ENCODE measurements at regions not wholly inside any gene's neighbourhood (a gene's known extent, or its start where the extent isn't known, plus 50 kb on each side); places are given as distances from the start of the nearest gene placed in this dataset.

DNA sequence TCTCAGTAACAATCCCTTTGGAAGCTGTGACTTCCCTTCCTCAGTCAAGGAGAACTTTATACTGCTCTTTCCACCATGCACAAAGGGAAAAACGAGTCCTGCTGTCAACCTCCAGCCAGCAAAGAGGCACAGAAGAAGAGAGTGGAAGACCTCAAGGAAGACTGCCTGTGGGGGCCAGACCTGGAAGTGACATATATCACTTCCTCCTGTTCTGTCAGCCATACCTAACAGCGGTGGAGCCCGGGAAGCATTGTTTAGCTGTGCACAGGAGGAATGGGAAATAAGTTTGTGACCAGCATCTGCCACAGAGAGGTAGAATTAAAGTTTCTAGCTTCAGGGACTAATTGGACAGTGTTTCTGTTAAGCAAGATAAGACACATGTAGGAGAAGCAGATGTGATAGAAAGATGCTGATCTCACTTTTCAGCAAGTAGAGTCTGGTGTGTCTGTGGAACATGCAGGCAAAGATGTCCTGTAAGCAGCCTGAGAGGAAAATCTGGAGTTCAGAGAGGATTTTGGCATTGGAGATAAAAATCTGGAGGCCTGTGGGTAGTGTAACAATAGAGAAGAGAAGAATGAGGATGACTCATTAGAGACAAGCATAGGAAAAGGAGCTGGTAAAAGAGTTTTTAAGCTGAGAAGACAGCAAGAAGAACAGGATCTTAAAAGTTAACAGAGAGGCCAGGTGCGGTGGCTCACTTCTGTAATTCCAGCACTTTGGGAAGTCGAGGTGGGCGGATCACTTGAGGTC lies 141.6 kb upstream of the CPSF6 start:
- Histone ChIP-seq H3K4me3 (ENCODE audit: low read depth, low read length, poor library complexity, severe bottlenecking) (no peak overlapping the region), H2AFZ (ENCODE audit: low read length) (no peak overlapping the region; the same call in 1 of the 2 replicates), H3K4me2 (ENCODE audit: low read length) (no peak overlapping the region), H3K36me3 (ENCODE audit: insufficient read depth, low read length) (no peaks in the 10 kb centered on the region), H3K9me2 (ENCODE audit: insufficient read depth, low read length) (no peaks in the 10 kb centered on the region), H3K27ac (ENCODE audit: low read depth, low read length, poor library complexity, severe bottlenecking) (no peak overlapping the region), H3K9me3 (ENCODE audit: low read length) (no peaks in the 10 kb centered on the region), H4K20me1 (ENCODE audit: insufficient read depth, low read length) (no peaks in the 10 kb centered on the region), H3K79me2 (ENCODE audit: insufficient read depth, low read depth, low read length) (no peaks in the 10 kb centered on the region), H3K4me1 (ENCODE audit: insufficient read depth, low read length, poor library complexity, severe bottlenecking) (peaks cover 7% of the 10 kb centered on the region)
- ChIA-PET POLR2A (no interaction called here), CTCF (ENCODE audit: unreplicated experiment) (no interaction called here)
- intact Hi-C loops (cut with micrococcal nuclease; ENCODE audit: unreplicated experiment), result no loop called here
- no TSS peak for BruUV-seq (replicated peaks)
- no peak for TF ChIP-seq EZH2phosphoT487 (IDR thresholded peaks at IDR 0.05; ENCODE audit: borderline replicate concordance, low read depth, low read length)
- TF ChIP-seq, protein P1, sequence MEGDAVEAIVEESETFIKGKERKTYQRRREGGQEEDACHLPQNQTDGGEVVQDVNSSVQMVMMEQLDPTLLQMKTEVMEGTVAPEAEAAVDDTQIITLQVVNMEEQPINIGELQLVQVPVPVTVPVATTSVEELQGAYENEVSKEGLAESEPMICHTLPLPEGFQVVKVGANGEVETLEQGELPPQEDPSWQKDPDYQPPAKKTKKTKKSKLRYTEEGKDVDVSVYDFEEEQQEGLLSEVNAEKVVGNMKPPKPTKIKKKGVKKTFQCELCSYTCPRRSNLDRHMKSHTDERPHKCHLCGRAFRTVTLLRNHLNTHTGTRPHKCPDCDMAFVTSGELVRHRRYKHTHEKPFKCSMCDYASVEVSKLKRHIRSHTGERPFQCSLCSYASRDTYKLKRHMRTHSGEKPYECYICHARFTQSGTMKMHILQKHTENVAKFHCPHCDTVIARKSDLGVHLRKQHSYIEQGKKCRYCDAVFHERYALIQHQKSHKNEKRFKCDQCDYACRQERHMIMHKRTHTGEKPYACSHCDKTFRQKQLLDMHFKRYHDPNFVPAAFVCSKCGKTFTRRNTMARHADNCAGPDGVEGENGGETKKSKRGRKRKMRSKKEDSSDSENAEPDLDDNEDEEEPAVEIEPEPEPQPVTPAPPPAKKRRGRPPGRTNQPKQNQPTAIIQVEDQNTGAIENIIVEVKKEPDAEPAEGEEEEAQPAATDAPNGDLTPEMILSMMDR (conservative IDR thresholded peaks at IDR 0.05; ENCODE audit: low read length), result no peak
- DNase-seq (ENCODE audit: low spot score), result no peak

DNA sequence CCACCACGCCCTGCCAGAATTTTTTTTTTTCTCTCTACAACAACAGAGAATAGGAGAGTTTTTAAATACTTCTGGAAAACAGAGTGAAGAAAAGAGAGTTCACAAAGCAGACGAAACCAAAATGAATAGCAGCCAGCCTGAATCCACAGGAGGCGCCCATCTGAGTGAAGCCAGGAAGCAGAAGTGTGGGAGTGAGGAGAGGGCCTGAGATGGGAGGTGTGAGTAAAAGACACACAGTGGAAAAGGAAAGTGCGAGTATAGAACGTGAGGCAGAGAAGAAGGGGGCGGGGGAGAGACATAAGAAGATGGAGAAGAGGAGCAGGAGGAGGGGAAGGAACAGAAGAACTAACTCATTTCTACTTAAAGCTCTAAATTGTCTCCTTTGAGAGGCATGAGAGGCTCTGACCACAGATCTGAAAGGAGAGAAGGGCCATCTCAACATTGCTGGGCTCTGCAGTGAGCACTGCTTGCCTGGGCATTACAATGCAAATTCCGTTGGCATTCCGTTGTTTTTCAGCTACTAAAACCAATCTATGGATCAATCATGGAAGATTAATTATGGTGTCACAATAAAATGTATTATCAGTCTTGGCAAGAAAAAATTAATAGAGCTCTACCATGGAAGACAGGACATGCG lies 140.1 kb upstream of the CPSF6 start:
- no peaks in the 10 kb centered on the region for H3K9me3 ChIP-seq (ENCODE audit: low read length)
- no peak for TF ChIP-seq EZH2phosphoT487 (IDR thresholded peaks at IDR 0.05; ENCODE audit: borderline replicate concordance, low read depth, low read length)
- TF ChIP-seq, protein P1 (conservative IDR thresholded peaks at IDR 0.05; ENCODE audit: low read length), result no peak
- intact Hi-C loops (cut with micrococcal nuclease; ENCODE audit: unreplicated experiment), result no loop called here
- no peak for DNase-seq (ENCODE audit: low spot score)
- no TSS peak for BruUV-seq (replicated peaks)
- ChIA-PET CTCF (ENCODE audit: unreplicated experiment) (no interaction called here), POLR2A (interaction anchor here (0.6 kb wide), 1 partner anchor 58 kb away, joined by 7 read pairs; no protein-coding TSS in a partner anchor)
- H3K4me1 ChIP-seq (ENCODE audit: insufficient read depth, low read length, poor library complexity, severe bottlenecking), result peaks cover 11% of the 10 kb centered on the region
- H4K20me1 ChIP-seq (ENCODE audit: insufficient read depth, low read length), result no peaks in the 10 kb centered on the region
- H3K36me3 ChIP-seq (ENCODE audit: insufficient read depth, low read length), result no peaks in the 10 kb centered on the region
- H3K9me2 ChIP-seq (ENCODE audit: insufficient read depth, low read length), result no peaks in the 10 kb centered on the region
- H3K4me2 ChIP-seq (ENCODE audit: low read length), result no peak overlapping the region
- no peak overlapping the region for H3K4me3 ChIP-seq (ENCODE audit: low read depth, low read length, poor library complexity, severe bottlenecking)
- no peaks in the 10 kb centered on the region for H3K79me2 ChIP-seq (ENCODE audit: insufficient read depth, low read depth, low read length)
- no peak overlapping the region for H3K27ac ChIP-seq (ENCODE audit: low read depth, low read length, poor library complexity, severe bottlenecking)
- H2AFZ ChIP-seq (ENCODE audit: low read length), result no peak overlapping the region

DNA sequence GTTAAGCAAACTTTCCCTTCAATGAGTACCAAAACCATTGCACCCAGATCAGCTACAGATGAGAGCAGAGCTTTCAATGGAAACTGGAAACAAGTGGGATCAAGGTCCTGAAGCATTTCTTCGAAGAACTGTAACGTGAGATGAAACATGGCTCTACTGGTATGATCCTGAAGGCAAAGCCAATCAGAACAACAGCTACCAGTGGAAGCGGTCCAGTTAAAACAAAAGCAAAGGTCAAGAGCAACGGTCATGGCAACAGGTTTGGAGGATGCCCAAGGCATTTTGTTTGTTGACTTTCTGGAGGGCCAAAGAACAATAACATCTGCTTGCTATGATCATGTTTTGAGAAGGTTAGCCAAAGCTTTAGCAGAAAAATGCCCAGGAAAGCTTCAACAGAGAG lies 137.9 kb upstream of the CPSF6 start:
- Histone ChIP-seq H3K9me3 (ENCODE audit: low read length) (no peaks in the 10 kb centered on the region), H3K4me2 (ENCODE audit: low read length) (no peak overlapping the region), H4K20me1 (ENCODE audit: insufficient read depth, low read length) (no peaks in the 10 kb centered on the region), H3K4me1 (ENCODE audit: insufficient read depth, low read length, poor library complexity, severe bottlenecking) (peaks cover 11% of the 10 kb centered on the region), H3K36me3 (ENCODE audit: insufficient read depth, low read length) (no peaks in the 10 kb centered on the region), H2AFZ (ENCODE audit: low read length) (no peak overlapping the region), H3K79me2 (ENCODE audit: insufficient read depth, low read depth, low read length) (no peaks in the 10 kb centered on the region), H3K27ac (ENCODE audit: low read depth, low read length, poor library complexity, severe bottlenecking) (no peak overlapping the region), H3K9me2 (ENCODE audit: insufficient read depth, low read length) (no peaks in the 10 kb centered on the region), H3K4me3 (ENCODE audit: low read depth, low read length, poor library complexity, severe bottlenecking) (no peak overlapping the region)
- intact Hi-C loops (cut with micrococcal nuclease; ENCODE audit: unreplicated experiment), result no loop called here
- TF ChIP-seq, protein P1 (conservative IDR thresholded peaks at IDR 0.05; ENCODE audit: low read length), result no peak
- TF ChIP-seq EZH2phosphoT487 (IDR thresholded peaks at IDR 0.05; ENCODE audit: borderline replicate concordance, low read depth, low read length), result no peak
- DNase-seq (ENCODE audit: low spot score), result no peak
- ChIA-PET CTCF (ENCODE audit: unreplicated experiment) (no interaction called here), POLR2A (no interaction called here)
- BruUV-seq (replicated peaks), result no TSS peak
